ENCODE measurements at regions not wholly inside any gene's neighbourhood (a gene's known extent, or its start where the extent isn't known, plus 50 kb on each side); places are given as distances from the start of the nearest gene placed in this dataset.

GRCh38 chr3:141418751-141419150 is 50.4 kb downstream of the ZBTB38 start:
- DNase-seq (ENCODE audit: low spot score), result no peak
- TF ChIP-seq CTCF (IDR thresholded peaks at IDR 0.05; ENCODE audit: poor library complexity, severe bottlenecking), result no peak
- Histone ChIP-seq H3K27ac (ENCODE audit: poor library complexity, severe bottlenecking) (no peak overlapping the region), H3K4me3 (ENCODE audit: severe bottlenecking) (no peak overlapping the region), H3K27me3 (ENCODE audit: insufficient read depth, poor library complexity, severe bottlenecking) (no peaks in the 10 kb centered on the region), H3K4me1 (ENCODE audit: insufficient read depth, poor library complexity, severe bottlenecking) (peaks cover 13% of the 10 kb centered on the region), H3K9me3 (ENCODE audit: severe bottlenecking) (no peaks in the 10 kb centered on the region), H3K36me3 (ENCODE audit: low read depth) (peaks cover 58% of the 10 kb centered on the region)
- ATAC-seq (ENCODE audit: low read depth), result no peak

- no peaks in the 10 kb centered on the region for H3K27me3 ChIP-seq (ENCODE audit: insufficient read depth, poor library complexity, severe bottlenecking)
- no peaks in the 10 kb centered on the region for H3K9me3 ChIP-seq (ENCODE audit: severe bottlenecking)
- H3K36me3 ChIP-seq (ENCODE audit: low read depth), result peaks cover 56% of the 10 kb centered on the region
- H3K27ac ChIP-seq (ENCODE audit: poor library complexity, severe bottlenecking), result peak overlapping the region; percentile 41
- no peak overlapping the region for H3K4me3 ChIP-seq (ENCODE audit: severe bottlenecking)
- ATAC-seq (ENCODE audit: low read depth), result no peak
- no peak for TF ChIP-seq CTCF (IDR thresholded peaks at IDR 0.05; ENCODE audit: poor library complexity, severe bottlenecking)
- no peak for DNase-seq (ENCODE audit: low spot score)
- H3K4me1 ChIP-seq (ENCODE audit: insufficient read depth, poor library complexity, severe bottlenecking), result peaks cover 5% of the 10 kb centered on the region
Observed at GRCh38 chr3:141419946-141420345, 51.6 kb downstream of the ZBTB38 start.

GRCh38 chr3:141421186-141421585 is 52.9 kb downstream of the ZBTB38 start:
- no peaks in the 10 kb centered on the region for H3K9me3 ChIP-seq (ENCODE audit: severe bottlenecking)
- DNase-seq (ENCODE audit: low spot score) (no peak), ATAC-seq (ENCODE audit: low read depth) (no peak)
- TF ChIP-seq CTCF (IDR thresholded peaks at IDR 0.05; ENCODE audit: poor library complexity, severe bottlenecking), result no peak
- H3K4me3 ChIP-seq (ENCODE audit: severe bottlenecking), result no peak overlapping the region
- peaks cover 10% of the 10 kb centered on the region for H3K4me1 ChIP-seq (ENCODE audit: insufficient read depth, poor library complexity, severe bottlenecking)
- H3K36me3 ChIP-seq (ENCODE audit: low read depth), result peaks cover 50% of the 10 kb centered on the region
- H3K27me3 ChIP-seq (ENCODE audit: insufficient read depth, poor library complexity, severe bottlenecking), result no peaks in the 10 kb centered on the region
- peak overlapping the region; percentile 41 for H3K27ac ChIP-seq (ENCODE audit: poor library complexity, severe bottlenecking)

- H3K27ac ChIP-seq (ENCODE audit: poor library complexity, severe bottlenecking), result peak overlapping the region; percentile 41
- no peaks in the 10 kb centered on the region for H3K9me3 ChIP-seq (ENCODE audit: severe bottlenecking)
- DNase-seq (ENCODE audit: low spot score) (no peak), ATAC-seq (ENCODE audit: low read depth) (peak; percentile 73)
- no peaks in the 10 kb centered on the region for H3K27me3 ChIP-seq (ENCODE audit: insufficient read depth, poor library complexity, severe bottlenecking)
- peaks cover 13% of the 10 kb centered on the region for H3K4me1 ChIP-seq (ENCODE audit: insufficient read depth, poor library complexity, severe bottlenecking)
- TF ChIP-seq CTCF (IDR thresholded peaks at IDR 0.05; ENCODE audit: poor library complexity, severe bottlenecking), result no peak
- no peak overlapping the region for H3K4me3 ChIP-seq (ENCODE audit: severe bottlenecking)
- peaks cover 44% of the 10 kb centered on the region for H3K36me3 ChIP-seq (ENCODE audit: low read depth)
Observed at GRCh38 chr3:141421639-141422319, 53.5 kb downstream of the ZBTB38 start.

DNA sequence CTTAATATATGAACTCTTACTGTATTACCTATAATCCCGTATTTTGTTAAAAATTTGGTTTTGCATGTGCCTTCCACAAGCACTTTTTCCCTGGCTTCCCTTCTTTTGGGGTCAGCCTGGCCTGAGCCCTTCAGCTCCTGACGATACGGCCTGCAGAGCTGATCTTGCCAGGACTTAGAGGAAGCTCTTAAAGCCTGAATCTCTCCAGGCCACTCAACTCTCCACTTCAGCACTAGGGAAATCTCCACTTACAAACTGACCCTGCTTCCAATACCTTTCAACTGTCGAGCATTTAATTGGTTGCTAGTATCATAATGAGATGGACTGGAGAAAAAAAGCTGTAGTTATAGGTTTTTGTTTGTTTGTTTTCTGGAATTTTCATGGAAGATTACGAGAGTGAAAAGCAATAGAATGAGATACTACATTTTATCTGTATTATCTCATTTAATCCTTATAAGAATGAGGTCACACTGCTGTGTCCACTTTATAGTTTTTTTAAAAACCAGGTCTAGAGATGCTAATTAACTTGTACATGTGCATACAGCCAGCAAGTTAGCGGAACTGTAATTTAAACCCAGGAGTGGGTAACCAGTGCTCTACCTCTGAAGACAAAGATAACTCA is 54.8 kb downstream of the ZBTB38 start:
- TF ChIP-seq CTCF (IDR thresholded peaks at IDR 0.05; ENCODE audit: poor library complexity, severe bottlenecking), result no peak
- H3K36me3 ChIP-seq (ENCODE audit: low read depth), result peaks cover 35% of the 10 kb centered on the region
- peaks cover 13% of the 10 kb centered on the region for H3K4me1 ChIP-seq (ENCODE audit: insufficient read depth, poor library complexity, severe bottlenecking)
- no peak overlapping the region for H3K4me3 ChIP-seq (ENCODE audit: severe bottlenecking)
- H3K27me3 ChIP-seq (ENCODE audit: insufficient read depth, poor library complexity, severe bottlenecking), result no peaks in the 10 kb centered on the region
- ATAC-seq (ENCODE audit: low read depth) (no peak), DNase-seq (ENCODE audit: low spot score) (no peak)
- no peak overlapping the region for H3K27ac ChIP-seq (ENCODE audit: poor library complexity, severe bottlenecking)
- no peaks in the 10 kb centered on the region for H3K9me3 ChIP-seq (ENCODE audit: severe bottlenecking)
